Astrocyte (in vitro differentiated cells and primary cell): ENCODE measurements at regions not wholly inside any gene's neighbourhood (a gene's known extent, or its start where the extent isn't known, plus 50 kb on each side); places are given as distances from the start of the nearest gene placed in this dataset.

Experiments used
- EZH2 ChIP-seq: IDR thresholded peaks from 2 replicates; pipeline ENCODE4 v1.6.1; 2012; ENCODE audit warnings: mild to moderate bottlenecking, low read length, inconsistent platforms; ENCODE audit not compliant: insufficient read depth
- TF ChIP-seq, protein P1 (sequence below): IDR thresholded peaks from 2 replicates; pipeline ENCODE4 v1.5.1; 2011; ENCODE audit warnings: low read depth, mild to moderate bottlenecking, inconsistent platforms, low read length, moderate library complexity; ENCODE audit not compliant: insufficient read depth

DNA sequence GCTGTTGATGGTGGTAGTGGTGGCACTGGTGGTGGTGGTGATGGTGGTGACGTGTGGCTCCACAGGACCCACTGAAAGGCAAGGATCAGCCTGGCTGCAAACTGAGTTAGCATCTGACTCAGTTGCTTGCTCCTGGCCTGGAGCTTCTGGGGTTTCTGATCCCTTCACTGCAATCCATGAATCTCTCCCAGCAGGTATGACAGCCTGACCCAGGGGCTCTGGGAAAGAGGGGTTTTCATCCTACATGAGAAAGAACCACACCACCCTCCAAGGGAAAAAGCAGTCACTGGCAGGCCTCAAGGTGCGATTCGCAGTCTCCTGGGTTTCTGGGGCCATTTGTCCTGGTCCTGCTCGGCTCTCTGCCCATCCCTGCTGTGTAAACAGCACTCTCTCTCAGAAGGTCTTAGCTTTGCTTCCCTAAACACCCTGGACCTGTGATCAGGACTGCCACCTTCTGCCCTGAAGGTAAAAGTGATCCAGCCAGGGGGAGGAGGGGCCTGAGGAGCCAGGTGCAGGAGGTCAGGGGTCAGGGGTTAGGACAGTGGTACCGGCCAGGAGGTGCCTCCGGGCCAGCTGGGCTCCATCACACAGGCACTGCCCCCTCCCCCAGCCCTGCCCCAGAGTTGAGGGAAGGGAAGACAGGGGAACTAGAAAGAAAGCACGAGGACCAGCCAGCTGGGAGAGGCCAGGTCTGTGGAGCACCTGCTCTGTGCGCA is 152.0 kb downstream of the BMP7 start:
- no peak for TF ChIP-seq EZH2
- TF ChIP-seq, protein P1, sequence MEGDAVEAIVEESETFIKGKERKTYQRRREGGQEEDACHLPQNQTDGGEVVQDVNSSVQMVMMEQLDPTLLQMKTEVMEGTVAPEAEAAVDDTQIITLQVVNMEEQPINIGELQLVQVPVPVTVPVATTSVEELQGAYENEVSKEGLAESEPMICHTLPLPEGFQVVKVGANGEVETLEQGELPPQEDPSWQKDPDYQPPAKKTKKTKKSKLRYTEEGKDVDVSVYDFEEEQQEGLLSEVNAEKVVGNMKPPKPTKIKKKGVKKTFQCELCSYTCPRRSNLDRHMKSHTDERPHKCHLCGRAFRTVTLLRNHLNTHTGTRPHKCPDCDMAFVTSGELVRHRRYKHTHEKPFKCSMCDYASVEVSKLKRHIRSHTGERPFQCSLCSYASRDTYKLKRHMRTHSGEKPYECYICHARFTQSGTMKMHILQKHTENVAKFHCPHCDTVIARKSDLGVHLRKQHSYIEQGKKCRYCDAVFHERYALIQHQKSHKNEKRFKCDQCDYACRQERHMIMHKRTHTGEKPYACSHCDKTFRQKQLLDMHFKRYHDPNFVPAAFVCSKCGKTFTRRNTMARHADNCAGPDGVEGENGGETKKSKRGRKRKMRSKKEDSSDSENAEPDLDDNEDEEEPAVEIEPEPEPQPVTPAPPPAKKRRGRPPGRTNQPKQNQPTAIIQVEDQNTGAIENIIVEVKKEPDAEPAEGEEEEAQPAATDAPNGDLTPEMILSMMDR, result no peak
